Loucy (cell line): ENCODE measurements at regions not wholly inside any gene's neighbourhood (a gene's known extent, or its start where the extent isn't known, plus 50 kb on each side); places are given as distances from the start of the nearest gene placed in this dataset.

Experiments
- H2AFZ ChIP-seq: fragments of 200-600 bp; sonication (generic); 2 replicates; pipeline ENCODE4 v1.6.0; 2016; ENCODE audit warnings: antibody characterized with exemption, mild to moderate bottlenecking, low read length, moderate library complexity
- H3F3A ChIP-seq: fragments of 200-600 bp; 2 replicates; pipeline ENCODE4 v1.6.0; 2016; ENCODE audit warnings: antibody characterized with exemption, low read depth, mild to moderate bottlenecking
- H3K27me3 ChIP-seq: fragments of 200-600 bp; sonication (generic); 2 replicates; pipeline ENCODE4 v1.6.1; 2014; ENCODE audit warnings: low read length, mild to moderate bottlenecking; ENCODE audit not compliant: insufficient read depth, poor library complexity, severe bottlenecking
- H3K36me3 ChIP-seq: fragments of 200-600 bp; sonication (generic); 2 replicates; pipeline ENCODE4 v1.6.1; 2016; ENCODE audit warnings: low read length; ENCODE audit not compliant: insufficient read depth
- H3K4me1 ChIP-seq: fragments of 200-600 bp; sonication (generic); 2 replicates; pipeline ENCODE4 v1.5.1; 2014; ENCODE audit warnings: low read length, mild to moderate bottlenecking; ENCODE audit not compliant: insufficient read depth, poor library complexity, severe bottlenecking
- H3K4me2 ChIP-seq: fragments of 200-600 bp; sonication (generic); 2 replicates; pipeline ENCODE4 v1.6.0; 2014; ENCODE audit warnings: antibody characterized with exemption, low read length, low read depth, mild to moderate bottlenecking; ENCODE audit not compliant: poor library complexity, severe bottlenecking
- H3K4me3 ChIP-seq: fragments of 200-600 bp; sonication (generic); 2 replicates; pipeline ENCODE4 v1.5.1; 2014; ENCODE audit warnings: low read length, mild to moderate bottlenecking, mixed read lengths; ENCODE audit not compliant: poor library complexity, severe bottlenecking
- H3K79me2 ChIP-seq: fragments of 200-600 bp; sonication (generic); 2 replicates; pipeline ENCODE4 v1.6.1; 2014; ENCODE audit warnings: low read length; ENCODE audit not compliant: insufficient read depth
- H3K9ac ChIP-seq: fragments of 200-600 bp; sonication (generic); 2 replicates; pipeline ENCODE4 v1.6.0; 2014; ENCODE audit warnings: mild to moderate bottlenecking, low read depth, low read length, moderate library complexity; ENCODE audit not compliant: poor library complexity, severe bottlenecking
- H3K9me2 ChIP-seq: fragments of 200-600 bp; sonication (generic); replicated peaks from 2 replicates; pipeline ENCODE4 v1.6.1; 2016; ENCODE audit warnings: low read depth, low read length, mixed read lengths
- H3K9me3 ChIP-seq: fragments of 200-600 bp; sonication (generic); 2 replicates; pipeline ENCODE4 v1.6.1; 2014; ENCODE audit warnings: mild to moderate bottlenecking, antibody characterized with exemption, low read length, low read depth; ENCODE audit not compliant: insufficient read depth
- H4K20me1 ChIP-seq: fragments of 200-600 bp; sonication (generic); 2 replicates; pipeline ENCODE4 v1.6.0; 2014; ENCODE audit warnings: antibody characterized with exemption, low read length, mild to moderate bottlenecking; ENCODE audit not compliant: insufficient read depth, poor library complexity, severe bottlenecking
- CTCF ChIP-seq: fragments of 200-600 bp; sonication (generic); conservative IDR thresholded peaks from 2 replicates; pipeline ENCODE4 v1.5.1; 2014; ENCODE audit warnings: mild to moderate bottlenecking, antibody characterized with exemption, low read length
- EZH2phosphoT487 ChIP-seq: fragments of 200-600 bp; IDR thresholded peaks from 2 replicates; pipeline ENCODE4 v1.6.1; 2018; ENCODE audit warnings: antibody characterized with exemption, mild to moderate bottlenecking, moderate library complexity, borderline replicate concordance

- Histone ChIP-seq H4K20me1 (no peaks in the 10 kb centered on the region), H3K4me2 (peak overlapping the region; percentile 58), H3K4me3 (peak overlapping the region; percentile 56), H3F3A (no peaks in the 10 kb centered on the region), H3K9ac (peak overlapping the region; percentile 68), H3K9me2 (no peaks in the 10 kb centered on the region), H3K79me2 (no peaks in the 10 kb centered on the region), H2AFZ (0 out of 2 replicates have a peak overlapping the region, but pooled peaks have one; percentile 22), H3K9me3 (no peaks in the 10 kb centered on the region), H3K36me3 (no peaks in the 10 kb centered on the region), H3K4me1 (peaks cover 30% of the 10 kb centered on the region), H3K27me3 (no peaks in the 10 kb centered on the region)
- TF ChIP-seq EZH2phosphoT487 (no peak), CTCF (no peak)
Observed at GRCh38 chr12:111180426-111181142, 188.3 kb downstream of the PHETA1 start.

DNA sequence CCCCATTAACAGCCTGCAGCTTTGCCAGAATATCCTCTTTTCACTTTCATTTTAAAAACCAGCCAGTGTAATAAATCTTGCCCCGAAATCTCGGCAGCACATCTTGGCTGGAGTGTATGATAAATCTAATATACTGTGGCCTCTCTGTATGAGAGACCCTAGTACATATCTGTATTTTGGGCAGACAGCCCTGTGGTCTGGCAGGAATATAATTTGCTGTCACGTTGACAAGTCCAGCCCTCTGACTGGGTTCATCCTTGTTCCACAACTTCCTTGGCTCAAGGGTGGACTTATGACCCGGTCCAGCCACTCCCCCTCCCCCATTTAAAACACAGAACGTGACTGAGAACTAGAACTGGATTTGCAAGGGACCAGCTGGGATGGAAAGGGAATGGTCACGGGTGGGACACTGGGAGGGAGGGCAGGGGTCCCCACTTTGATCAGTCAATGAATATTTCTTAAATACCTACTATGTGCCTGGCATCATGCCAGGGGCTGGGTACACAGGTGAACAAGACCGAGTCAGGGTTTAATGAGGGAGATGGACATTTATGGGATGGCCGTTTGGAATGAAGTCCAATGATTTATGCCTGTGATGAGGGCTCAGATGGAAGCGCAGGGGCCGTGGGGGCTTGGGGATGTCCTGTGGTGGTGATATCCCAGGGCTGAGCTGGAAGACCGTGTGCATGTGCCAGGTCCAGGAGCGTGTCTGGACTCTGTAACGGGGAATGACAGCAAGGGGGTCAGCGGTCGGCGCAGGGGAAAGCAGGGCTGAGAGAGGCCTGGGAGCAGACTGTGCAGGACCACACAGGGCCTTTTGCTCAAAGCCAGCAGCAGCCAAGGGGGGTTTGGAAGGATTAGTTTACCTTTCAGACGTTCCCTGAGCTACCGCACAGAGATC, 190.5 kb downstream of the PHETA1 start:
- Histone ChIP-seq H3K36me3 (no peaks in the 10 kb centered on the region), H3K4me3 (no peak overlapping the region), H4K20me1 (no peaks in the 10 kb centered on the region), H3K4me1 (peaks cover 52% of the 10 kb centered on the region), H3K79me2 (no peaks in the 10 kb centered on the region), H3K4me2 (no peak overlapping the region), H3K27me3 (no peaks in the 10 kb centered on the region), H3K9me3 (no peaks in the 10 kb centered on the region), H2AFZ (no peak overlapping the region), H3F3A (0 out of 2 replicates have a peak, but pooled peaks cover 4% of the 10 kb centered on the region), H3K9me2 (no peaks in the 10 kb centered on the region), H3K9ac (no peak overlapping the region)
- no peak for TF ChIP-seq CTCF
- no peak for TF ChIP-seq EZH2phosphoT487

- no peak for TF ChIP-seq EZH2phosphoT487
- Histone ChIP-seq H3F3A (0 out of 2 replicates have a peak, but pooled peaks cover 4% of the 10 kb centered on the region), H3K79me2 (no peaks in the 10 kb centered on the region), H4K20me1 (no peaks in the 10 kb centered on the region), H3K27me3 (no peaks in the 10 kb centered on the region), H3K9me3 (no peaks in the 10 kb centered on the region), H3K4me3 (no peak overlapping the region), H3K9me2 (no peaks in the 10 kb centered on the region), H3K9ac (peak overlapping the region; percentile 45), H3K4me2 (peak overlapping the region; percentile 58), H3K4me1 (peaks cover 45% of the 10 kb centered on the region), H2AFZ (no peak overlapping the region), H3K36me3 (no peaks in the 10 kb centered on the region)
Observed at GRCh38 chr12:111175396-111176094, 193.3 kb downstream of the PHETA1 start.
